ENCODE measurements at regions not wholly inside any gene's neighbourhood (a gene's known extent, or its start where the extent isn't known, plus 50 kb on each side); places are given as distances from the start of the nearest gene placed in this dataset.

DNA sequence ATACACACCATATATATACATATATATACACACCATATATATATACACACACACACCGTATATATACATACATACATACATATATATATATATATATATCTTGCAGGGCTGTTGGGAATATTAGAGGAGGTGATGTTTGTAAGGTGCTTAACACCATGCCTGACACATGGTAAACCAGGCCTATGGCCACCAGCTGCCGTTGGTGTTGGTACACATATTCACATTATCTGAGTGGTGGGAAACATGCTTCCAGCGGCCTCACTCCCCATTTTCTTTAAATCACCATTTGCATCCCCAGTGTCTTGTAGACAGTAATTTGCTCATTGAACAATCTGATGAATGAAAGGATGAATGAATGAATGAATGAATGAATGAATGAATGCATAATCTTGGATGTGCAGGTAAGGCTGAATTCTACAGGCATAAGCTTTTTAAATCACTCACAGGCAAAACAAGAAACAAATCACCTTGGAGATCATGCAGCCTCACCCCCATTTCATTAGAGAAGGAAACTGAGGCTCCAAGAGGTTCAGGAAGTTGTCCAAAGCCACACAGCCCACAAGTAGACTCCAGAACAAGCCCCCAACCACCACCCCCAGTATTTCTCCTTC is 527.8 kb downstream of the MIAT start:
- TF ChIP-seq, protein P1, sequence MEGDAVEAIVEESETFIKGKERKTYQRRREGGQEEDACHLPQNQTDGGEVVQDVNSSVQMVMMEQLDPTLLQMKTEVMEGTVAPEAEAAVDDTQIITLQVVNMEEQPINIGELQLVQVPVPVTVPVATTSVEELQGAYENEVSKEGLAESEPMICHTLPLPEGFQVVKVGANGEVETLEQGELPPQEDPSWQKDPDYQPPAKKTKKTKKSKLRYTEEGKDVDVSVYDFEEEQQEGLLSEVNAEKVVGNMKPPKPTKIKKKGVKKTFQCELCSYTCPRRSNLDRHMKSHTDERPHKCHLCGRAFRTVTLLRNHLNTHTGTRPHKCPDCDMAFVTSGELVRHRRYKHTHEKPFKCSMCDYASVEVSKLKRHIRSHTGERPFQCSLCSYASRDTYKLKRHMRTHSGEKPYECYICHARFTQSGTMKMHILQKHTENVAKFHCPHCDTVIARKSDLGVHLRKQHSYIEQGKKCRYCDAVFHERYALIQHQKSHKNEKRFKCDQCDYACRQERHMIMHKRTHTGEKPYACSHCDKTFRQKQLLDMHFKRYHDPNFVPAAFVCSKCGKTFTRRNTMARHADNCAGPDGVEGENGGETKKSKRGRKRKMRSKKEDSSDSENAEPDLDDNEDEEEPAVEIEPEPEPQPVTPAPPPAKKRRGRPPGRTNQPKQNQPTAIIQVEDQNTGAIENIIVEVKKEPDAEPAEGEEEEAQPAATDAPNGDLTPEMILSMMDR (conservative IDR thresholded peaks at IDR 0.05; ENCODE audit: low read depth, low read length) = no peak
- H3K4me3 ChIP-seq (ENCODE audit: low read length) = no peak overlapping the region

DNA sequence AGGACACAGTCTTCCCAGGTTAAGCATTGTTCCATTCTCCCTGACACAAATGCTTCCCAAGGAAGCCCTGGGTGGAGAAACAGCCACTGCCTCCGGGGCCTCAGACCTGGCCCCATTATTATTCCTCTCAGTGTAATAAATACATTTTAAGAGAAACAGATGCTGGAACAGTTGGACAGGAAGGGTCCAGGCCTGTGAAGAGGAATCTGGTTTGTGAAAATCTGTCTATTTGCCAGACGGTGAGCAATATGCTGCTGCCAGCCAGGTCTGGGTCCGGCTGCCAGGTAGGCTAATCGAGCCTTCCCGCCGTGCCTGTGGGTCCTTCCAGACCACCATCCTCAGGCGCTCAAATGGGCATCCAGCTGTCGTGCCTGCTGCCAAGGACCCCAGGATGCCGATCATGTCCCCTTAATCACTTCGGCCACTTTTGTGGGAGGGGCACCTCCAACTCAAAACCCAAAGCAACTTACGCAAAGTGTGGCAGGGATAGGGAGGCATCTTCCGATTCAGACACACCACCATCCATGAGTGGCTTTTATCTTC is 528.4 kb downstream of the MIAT start:
- DNase-seq (ENCODE audit: low read depth) = no peak
- TF ChIP-seq, protein P1 (conservative IDR thresholded peaks at IDR 0.05; ENCODE audit: low read depth, low read length) = no peak
- H3K4me3 ChIP-seq (ENCODE audit: low read length) = no peak overlapping the region

More for the DNA sequence above, 527.8 kb downstream of the MIAT start:
- DNase-seq (ENCODE audit: low read depth) = no peak

GRCh38 chr22:27186643-27187042 is 529.3 kb downstream of the MIAT start:
- TF ChIP-seq, protein P1 (conservative IDR thresholded peaks at IDR 0.05; ENCODE audit: low read depth, low read length) = no peak
- no peak overlapping the region for H3K4me3 ChIP-seq (ENCODE audit: low read length)
- DNase-seq (ENCODE audit: low read depth) = no peak

DNA sequence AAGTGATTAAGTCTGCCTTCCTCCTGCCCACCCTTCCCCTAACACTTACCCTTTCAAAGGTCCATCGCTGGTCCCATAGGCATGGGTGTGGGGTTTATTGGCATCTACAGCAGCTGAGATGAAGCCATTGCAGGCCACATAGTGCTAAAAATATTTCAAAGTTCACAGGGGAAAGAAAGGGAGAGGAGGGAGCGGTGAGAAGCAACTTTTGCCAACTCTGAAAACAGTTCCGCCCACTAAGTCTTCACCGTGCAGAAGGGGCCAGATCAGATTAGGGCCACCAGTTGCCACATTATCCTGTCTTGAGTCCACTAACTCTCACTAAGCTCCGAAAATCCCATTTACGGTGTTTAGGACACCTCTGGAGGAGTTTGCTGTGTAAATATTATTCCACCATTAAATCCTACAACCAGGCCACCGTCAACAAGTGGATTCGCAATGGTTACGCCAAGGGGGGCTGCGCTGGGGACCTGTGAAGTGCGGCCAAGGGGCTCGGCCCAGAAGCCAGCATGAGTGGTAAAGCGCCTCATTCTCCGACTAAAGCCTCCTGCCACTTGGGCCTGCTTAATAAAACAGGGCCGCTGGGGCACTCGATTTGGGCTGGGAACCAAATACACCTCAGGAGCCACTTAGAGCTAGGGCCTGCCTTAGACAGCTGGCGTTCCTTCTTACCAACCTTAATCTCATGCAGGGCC is 534.9 kb downstream of the MIAT start:
- DNase-seq (ENCODE audit: low read depth) = no peak
- TF ChIP-seq, protein P1 (conservative IDR thresholded peaks at IDR 0.05; ENCODE audit: low read depth, low read length) = no peak
- H3K4me3 ChIP-seq (ENCODE audit: low read length) = no peak overlapping the region

- DNase-seq (ENCODE audit: low read depth) = no peak
- TF ChIP-seq, protein P1 (conservative IDR thresholded peaks at IDR 0.05; ENCODE audit: low read depth, low read length) = no peak
- H3K4me3 ChIP-seq (ENCODE audit: low read length) = no peak overlapping the region
These were observed 535.8 kb downstream of the MIAT start for GRCh38 chr22:27193215-27193614.

DNA sequence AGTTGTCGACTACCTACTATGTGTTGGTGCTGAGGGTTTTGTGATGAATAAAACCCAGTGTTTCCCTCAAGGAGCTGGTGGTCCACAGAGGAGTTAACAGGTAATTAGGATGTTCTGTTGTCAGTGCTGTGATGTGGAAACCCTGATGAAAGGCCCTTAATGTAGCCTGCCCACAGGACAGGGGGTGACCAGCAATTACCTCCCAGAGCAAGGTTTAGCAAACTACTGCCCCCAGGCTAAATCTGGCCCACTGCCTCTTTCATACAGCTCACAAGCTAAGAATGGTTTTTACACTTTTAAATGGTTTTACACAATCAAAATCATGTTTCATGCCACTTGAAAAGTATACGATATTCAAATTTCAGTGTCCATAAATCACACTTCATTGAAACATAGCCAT is 536.2 kb downstream of the MIAT start:
- H3K4me3 ChIP-seq (ENCODE audit: low read length) = no peak overlapping the region
- no peak for DNase-seq (ENCODE audit: low read depth)
- TF ChIP-seq, protein P1 (conservative IDR thresholded peaks at IDR 0.05; ENCODE audit: low read depth, low read length) = no peak
